ENCODE measurements at regions not wholly inside any gene's neighbourhood (a gene's known extent, or its start where the extent isn't known, plus 50 kb on each side); places are given as distances from the start of the nearest gene placed in this dataset.

DNA sequence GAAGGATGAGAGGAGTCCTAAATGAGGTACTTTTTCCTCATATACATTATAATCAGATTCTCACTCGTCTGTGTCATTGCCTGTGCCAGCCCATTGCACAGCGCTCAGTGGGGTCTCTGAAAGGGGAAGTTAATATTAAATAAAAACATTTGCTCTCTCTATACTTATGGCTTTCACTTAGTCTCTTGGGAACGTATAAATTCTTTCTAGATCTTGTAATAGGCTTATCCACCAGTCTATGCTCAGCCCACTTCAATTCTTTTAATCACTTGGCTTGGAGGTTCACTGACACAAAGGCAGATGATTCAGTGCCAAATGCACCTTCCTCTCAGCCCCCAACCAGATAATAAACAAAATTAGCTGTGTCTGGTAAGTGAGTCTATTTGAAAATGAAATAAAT lies 164.3 kb upstream of the OGFRL1 start:
- Histone ChIP-seq H3K36me3 (ENCODE audit: control insufficient read depth in 2 of 2, insufficient read depth in 1 of 2, low read length in 2 of 2) (no peaks in the 10 kb centered on the region), H3K4me3 (ENCODE audit: low read depth, low read length) (no peak overlapping the region), H3K27ac (ENCODE audit: extremely low read depth, low read depth, low read length) (no peak overlapping the region), H3K9me3 (ENCODE audit: control insufficient read depth, insufficient read depth, low read depth, low read length) (no peaks in the 10 kb centered on the region), H3K4me1 (ENCODE audit: control insufficient read depth, insufficient read depth, low read length) (no peaks in the 10 kb centered on the region)
- POLR2A ChIA-PET: no interaction called here
- CTCF ChIA-PET: no interaction called here
- no peak for TF ChIP-seq TRIM28 (IDR thresholded peaks at IDR 0.05; ENCODE audit: borderline replicate concordance, low read length)
- no peak for TF ChIP-seq ZNF521 (tag by site-specific recombination; IDR thresholded peaks at IDR 0.05)
- TF ChIP-seq ZSCAN18 (tag by site-specific recombination; IDR thresholded peaks at IDR 0.05): no peak
- TF ChIP-seq ZNF341 (tag by site-specific recombination; IDR thresholded peaks at IDR 0.05; ENCODE audit: low read depth): no peak
- no peak for TF ChIP-seq ZNF792 (tag by site-specific recombination; IDR thresholded peaks at IDR 0.05)
- TF ChIP-seq ZNF404 (tag by site-specific recombination; IDR thresholded peaks at IDR 0.05): no peak
- TF ChIP-seq ZNF350 (tag by site-specific recombination; IDR thresholded peaks at IDR 0.05): no peak

DNA sequence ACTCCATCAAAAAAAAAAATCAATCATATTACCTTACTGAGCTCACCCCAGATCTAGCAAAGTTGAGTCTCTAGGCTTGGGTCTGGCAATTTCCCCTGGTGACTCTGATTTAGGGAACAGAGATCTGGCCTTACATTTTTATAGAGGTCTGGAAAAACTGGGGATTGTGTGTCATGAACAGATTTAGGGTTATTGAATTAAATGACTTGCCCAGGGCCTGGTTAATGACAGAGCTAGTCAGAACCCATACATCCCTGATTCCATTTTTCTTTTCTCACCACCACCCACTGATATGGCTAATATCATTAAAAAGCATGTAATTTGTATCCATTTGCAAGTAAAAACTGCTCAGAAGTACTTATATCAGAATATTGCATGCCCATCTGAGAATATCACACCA lies 163.4 kb upstream of the OGFRL1 start:
- no peaks in the 10 kb centered on the region; the same call in 1 of the 2 replicates for H3K4me1 ChIP-seq (ENCODE audit: control insufficient read depth, insufficient read depth, low read length)
- H3K27ac ChIP-seq (ENCODE audit: extremely low read depth, low read depth, low read length): no peak overlapping the region
- POLR2A ChIA-PET: no interaction called here
- H3K4me3 ChIP-seq (ENCODE audit: low read depth, low read length): no peak overlapping the region
- no peaks in the 10 kb centered on the region for H3K36me3 ChIP-seq (ENCODE audit: control insufficient read depth in 2 of 2, insufficient read depth in 1 of 2, low read length in 2 of 2)
- CTCF ChIA-PET: interaction anchor here (0.6 kb wide), 1 partner anchor 39 kb away, joined by 3 read pairs; no protein-coding TSS in a partner anchor
- H3K9me3 ChIP-seq (ENCODE audit: control insufficient read depth, insufficient read depth, low read depth, low read length): no peaks in the 10 kb centered on the region
- no peak for TF ChIP-seq ZNF544 (tag by site-specific recombination; IDR thresholded peaks at IDR 0.05)

- H3K4me3 ChIP-seq (ENCODE audit: low read depth, low read length): no peak overlapping the region
- H3K4me1 ChIP-seq (ENCODE audit: control insufficient read depth, insufficient read depth, low read length): no peaks in the 10 kb centered on the region; the same call in 1 of the 2 replicates
- H3K9me3 ChIP-seq (ENCODE audit: control insufficient read depth, insufficient read depth, low read depth, low read length): no peaks in the 10 kb centered on the region
- H3K36me3 ChIP-seq (ENCODE audit: control insufficient read depth in 2 of 2, insufficient read depth in 1 of 2, low read length in 2 of 2): no peaks in the 10 kb centered on the region
- H3K27ac ChIP-seq (ENCODE audit: extremely low read depth, low read depth, low read length): no peak overlapping the region
- ChIA-PET POLR2A (no interaction called here), CTCF (interaction anchor here (1.1 kb wide), 1 partner anchor 64 kb away, joined by 3 read pairs; no protein-coding TSS in a partner anchor)
- TF ChIP-seq PATZ1 (tag by site-specific recombination; IDR thresholded peaks at IDR 0.05) (no peak), ZNF548 (tag by site-specific recombination; IDR thresholded peaks at IDR 0.05) (no peak), ZNF560 (tag by site-specific recombination; IDR thresholded peaks at IDR 0.05; ENCODE audit: borderline replicate concordance) (no peak), BCL11A (tag by site-specific recombination; IDR thresholded peaks at IDR 0.05; ENCODE audit: low read depth) (no peak), ZNF521 (tag by site-specific recombination; IDR thresholded peaks at IDR 0.05) (no peak), RBAK (tag by site-specific recombination; IDR thresholded peaks at IDR 0.05) (no peak), ZNF280D (tag by site-specific recombination; IDR thresholded peaks at IDR 0.05) (no peak), WT1 (tag by site-specific recombination; IDR thresholded peaks at IDR 0.05) (no peak), KLF1 (tag by site-specific recombination; IDR thresholded peaks at IDR 0.05) (no peak), ZNF366 (tag by site-specific recombination; conservative IDR thresholded peaks at IDR 0.05) (no peak)
- TF ChIP-seq, protein P1, sequence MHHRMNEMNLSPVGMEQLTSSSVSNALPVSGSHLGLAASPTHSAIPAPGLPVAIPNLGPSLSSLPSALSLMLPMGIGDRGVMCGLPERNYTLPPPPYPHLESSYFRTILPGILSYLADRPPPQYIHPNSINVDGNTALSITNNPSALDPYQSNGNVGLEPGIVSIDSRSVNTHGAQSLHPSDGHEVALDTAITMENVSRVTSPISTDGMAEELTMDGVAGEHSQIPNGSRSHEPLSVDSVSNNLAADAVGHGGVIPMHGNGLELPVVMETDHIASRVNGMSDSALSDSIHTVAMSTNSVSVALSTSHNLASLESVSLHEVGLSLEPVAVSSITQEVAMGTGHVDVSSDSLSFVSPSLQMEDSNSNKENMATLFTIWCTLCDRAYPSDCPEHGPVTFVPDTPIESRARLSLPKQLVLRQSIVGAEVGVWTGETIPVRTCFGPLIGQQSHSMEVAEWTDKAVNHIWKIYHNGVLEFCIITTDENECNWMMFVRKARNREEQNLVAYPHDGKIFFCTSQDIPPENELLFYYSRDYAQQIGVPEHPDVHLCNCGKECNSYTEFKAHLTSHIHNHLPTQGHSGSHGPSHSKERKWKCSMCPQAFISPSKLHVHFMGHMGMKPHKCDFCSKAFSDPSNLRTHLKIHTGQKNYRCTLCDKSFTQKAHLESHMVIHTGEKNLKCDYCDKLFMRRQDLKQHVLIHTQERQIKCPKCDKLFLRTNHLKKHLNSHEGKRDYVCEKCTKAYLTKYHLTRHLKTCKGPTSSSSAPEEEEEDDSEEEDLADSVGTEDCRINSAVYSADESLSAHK (tag by site-specific recombination; IDR thresholded peaks at IDR 0.05): no peak
- TF ChIP-seq, protein P2, sequence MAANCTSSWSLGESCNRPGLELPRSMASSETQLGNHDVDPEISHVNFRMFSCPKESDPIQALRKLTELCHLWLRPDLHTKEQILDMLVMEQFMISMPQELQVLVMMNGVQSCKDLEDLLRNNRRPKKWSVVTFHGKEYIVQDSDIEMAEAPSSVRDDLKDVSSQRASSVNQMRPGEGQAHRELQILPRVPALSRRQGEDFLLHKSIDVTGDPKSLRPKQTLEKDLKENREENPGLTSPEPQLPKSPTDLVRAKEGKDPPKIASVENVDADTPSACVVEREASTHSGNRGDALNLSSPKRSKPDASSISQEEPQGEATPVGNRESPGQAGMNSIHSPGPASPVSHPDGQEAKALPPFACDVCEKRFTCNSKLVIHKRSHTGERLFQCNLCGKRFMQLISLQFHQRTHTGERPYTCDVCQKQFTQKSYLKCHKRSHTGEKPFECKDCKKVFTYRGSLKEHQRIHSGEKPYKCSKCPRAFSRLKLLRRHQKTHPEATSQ (tag by site-specific recombination; IDR thresholded peaks at IDR 0.05): no peak
- TF ChIP-seq, protein P3, sequence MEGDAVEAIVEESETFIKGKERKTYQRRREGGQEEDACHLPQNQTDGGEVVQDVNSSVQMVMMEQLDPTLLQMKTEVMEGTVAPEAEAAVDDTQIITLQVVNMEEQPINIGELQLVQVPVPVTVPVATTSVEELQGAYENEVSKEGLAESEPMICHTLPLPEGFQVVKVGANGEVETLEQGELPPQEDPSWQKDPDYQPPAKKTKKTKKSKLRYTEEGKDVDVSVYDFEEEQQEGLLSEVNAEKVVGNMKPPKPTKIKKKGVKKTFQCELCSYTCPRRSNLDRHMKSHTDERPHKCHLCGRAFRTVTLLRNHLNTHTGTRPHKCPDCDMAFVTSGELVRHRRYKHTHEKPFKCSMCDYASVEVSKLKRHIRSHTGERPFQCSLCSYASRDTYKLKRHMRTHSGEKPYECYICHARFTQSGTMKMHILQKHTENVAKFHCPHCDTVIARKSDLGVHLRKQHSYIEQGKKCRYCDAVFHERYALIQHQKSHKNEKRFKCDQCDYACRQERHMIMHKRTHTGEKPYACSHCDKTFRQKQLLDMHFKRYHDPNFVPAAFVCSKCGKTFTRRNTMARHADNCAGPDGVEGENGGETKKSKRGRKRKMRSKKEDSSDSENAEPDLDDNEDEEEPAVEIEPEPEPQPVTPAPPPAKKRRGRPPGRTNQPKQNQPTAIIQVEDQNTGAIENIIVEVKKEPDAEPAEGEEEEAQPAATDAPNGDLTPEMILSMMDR (tag by site-specific recombination; IDR thresholded peaks at IDR 0.05): no peak
These were observed 162.1 kb upstream of the OGFRL1 start for GRCh38 chr6:71126506-71126905.

Data from HEK293 (cell line).